Bronchial epithelial cell (primary cell): ENCODE measurements at regions not wholly inside any gene's neighbourhood (a gene's known extent, or its start where the extent isn't known, plus 50 kb on each side); places are given as distances from the start of the nearest gene placed in this dataset.
A peak's percentile ranks its signal among the peaks of the same experiment; 100 is the strongest.

ENCODE experiments used
- DNase-seq: peaks from one replicate; pipeline ENCODE4 v3.0.0-alpha.2; 2010; ENCODE audit warnings: low read depth
- FAIRE-seq: peaks from 2 replicates; lab custom pipeline; 2011; peaks lifted over from hg19 to GRCh38; lab: Jason Lieb, UNC
- H3K27me3 ChIP-seq: 2 replicates; pipeline ENCODE4 v1.5.1; 2011; ENCODE audit warnings: low read length; ENCODE audit not compliant: control insufficient read depth, insufficient read depth
- H3K36me3 ChIP-seq: 2 replicates; pipeline ENCODE4 v1.5.1; 2011; ENCODE audit warnings: low read length; ENCODE audit not compliant: control insufficient read depth, insufficient read depth
- H3K4me3 ChIP-seq: 2 replicates; pipeline ENCODE4 v1.5.1; 2011; ENCODE audit warnings: mild to moderate bottlenecking, low read depth, low read length, control low read depth
- TF ChIP-seq, protein P1 (sequence below): IDR thresholded peaks from 2 replicates; pipeline ENCODE4 v1.5.1; 2011; ENCODE audit warnings: mild to moderate bottlenecking, moderate library complexity, low read length, control low read depth, inconsistent platforms; ENCODE audit not compliant: insufficient read depth, severe bottlenecking

DNA sequence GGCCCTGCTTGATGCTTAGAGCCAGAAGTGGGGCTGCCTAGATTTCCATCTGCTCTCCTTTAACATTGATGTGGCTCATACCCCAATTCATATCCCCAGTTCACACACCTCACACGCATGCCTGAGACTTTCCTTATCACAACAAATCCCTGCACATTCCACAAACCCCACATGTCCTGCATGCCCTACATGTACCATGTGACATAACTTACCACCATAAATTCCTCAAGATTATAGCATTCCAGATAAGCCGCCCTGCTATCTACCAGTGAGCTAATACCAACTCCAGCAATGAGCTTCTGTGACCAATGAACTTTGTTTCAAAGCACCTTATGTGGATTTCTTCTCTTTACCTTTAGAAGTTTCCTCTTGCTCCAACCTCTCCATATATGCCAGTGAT is 104.7 kb upstream of the RAB11FIP2 start:
- Histone ChIP-seq H3K27me3 (no peaks in the 10 kb centered on the region), H3K36me3 (no peaks in the 10 kb centered on the region), H3K4me3 (no peak overlapping the region)
- DNase-seq (no peak), FAIRE-seq (no peak)
- TF ChIP-seq, protein P1, sequence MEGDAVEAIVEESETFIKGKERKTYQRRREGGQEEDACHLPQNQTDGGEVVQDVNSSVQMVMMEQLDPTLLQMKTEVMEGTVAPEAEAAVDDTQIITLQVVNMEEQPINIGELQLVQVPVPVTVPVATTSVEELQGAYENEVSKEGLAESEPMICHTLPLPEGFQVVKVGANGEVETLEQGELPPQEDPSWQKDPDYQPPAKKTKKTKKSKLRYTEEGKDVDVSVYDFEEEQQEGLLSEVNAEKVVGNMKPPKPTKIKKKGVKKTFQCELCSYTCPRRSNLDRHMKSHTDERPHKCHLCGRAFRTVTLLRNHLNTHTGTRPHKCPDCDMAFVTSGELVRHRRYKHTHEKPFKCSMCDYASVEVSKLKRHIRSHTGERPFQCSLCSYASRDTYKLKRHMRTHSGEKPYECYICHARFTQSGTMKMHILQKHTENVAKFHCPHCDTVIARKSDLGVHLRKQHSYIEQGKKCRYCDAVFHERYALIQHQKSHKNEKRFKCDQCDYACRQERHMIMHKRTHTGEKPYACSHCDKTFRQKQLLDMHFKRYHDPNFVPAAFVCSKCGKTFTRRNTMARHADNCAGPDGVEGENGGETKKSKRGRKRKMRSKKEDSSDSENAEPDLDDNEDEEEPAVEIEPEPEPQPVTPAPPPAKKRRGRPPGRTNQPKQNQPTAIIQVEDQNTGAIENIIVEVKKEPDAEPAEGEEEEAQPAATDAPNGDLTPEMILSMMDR = no peak

DNA sequence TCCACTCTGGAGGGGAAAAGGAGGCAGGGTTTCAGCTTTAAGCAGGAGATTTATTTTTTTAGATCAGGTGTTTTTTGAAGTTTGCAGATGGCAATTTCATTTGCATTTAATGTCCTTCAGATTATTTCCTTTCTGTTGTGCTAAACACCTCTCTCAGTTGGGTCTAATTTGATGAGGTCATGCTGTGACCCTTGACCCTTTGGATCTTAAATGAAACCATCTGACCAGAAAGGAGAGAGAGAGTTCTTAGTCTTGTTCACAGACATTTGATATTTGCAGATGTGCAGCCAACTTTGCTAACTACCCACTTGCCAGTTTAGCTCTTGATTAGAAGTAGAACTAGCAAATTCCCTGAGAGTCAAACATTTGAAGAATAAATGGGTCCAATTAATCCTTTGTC is 101.5 kb upstream of the RAB11FIP2 start:
- FAIRE-seq = peak; percentile 13
- TF ChIP-seq, protein P1 = no peak
- Histone ChIP-seq H3K4me3 (no peak overlapping the region), H3K27me3 (no peaks in the 10 kb centered on the region), H3K36me3 (no peaks in the 10 kb centered on the region)
- DNase-seq = no peak

DNA sequence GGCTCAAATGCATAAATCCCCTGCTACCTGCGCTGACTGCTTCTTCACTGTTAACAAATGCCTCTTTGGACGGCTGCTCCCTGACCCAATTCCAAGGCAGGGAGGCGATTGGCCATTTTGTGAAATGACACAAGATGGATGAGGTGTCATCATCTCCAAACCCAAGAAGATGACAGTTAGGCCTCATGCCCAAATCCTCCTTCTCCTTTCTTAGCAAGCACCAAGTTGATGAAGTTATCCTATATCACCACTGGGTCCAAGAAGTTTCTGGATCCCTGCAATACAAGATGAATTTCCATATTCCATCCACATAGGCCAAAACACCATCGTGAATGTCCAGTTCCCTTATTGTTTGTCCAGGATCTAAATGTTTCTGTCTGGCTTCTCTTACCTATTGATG is 98.5 kb upstream of the RAB11FIP2 start:
- Histone ChIP-seq H3K27me3 (no peaks in the 10 kb centered on the region), H3K36me3 (no peaks in the 10 kb centered on the region), H3K4me3 (no peak overlapping the region)
- DNase-seq (no peak), FAIRE-seq (no peak)
- TF ChIP-seq, protein P1 = no peak

DNA sequence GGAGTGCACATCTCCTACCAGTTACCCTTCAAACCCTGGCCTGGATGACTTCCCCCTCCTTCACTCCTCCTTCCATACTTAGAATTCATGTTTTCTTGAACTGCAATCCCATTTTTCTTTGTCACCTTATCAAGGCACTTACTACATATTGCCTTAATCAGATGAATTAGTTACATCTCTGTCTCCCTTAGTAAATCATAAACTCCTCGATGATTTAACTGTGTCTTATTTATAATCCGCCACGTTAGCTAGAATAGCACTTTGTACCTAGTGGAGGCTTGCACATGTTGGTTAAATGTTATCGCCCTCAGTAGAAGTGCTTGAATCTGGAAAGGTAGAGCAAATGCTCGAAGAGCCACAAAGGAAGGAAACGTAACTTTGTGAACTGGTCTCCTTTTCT is 94.7 kb upstream of the RAB11FIP2 start:
- TF ChIP-seq, protein P1 = no peak
- FAIRE-seq (no peak), DNase-seq (no peak)
- H3K27me3 ChIP-seq = no peaks in the 10 kb centered on the region
- H3K36me3 ChIP-seq = no peaks in the 10 kb centered on the region
- no peak overlapping the region for H3K4me3 ChIP-seq

DNA sequence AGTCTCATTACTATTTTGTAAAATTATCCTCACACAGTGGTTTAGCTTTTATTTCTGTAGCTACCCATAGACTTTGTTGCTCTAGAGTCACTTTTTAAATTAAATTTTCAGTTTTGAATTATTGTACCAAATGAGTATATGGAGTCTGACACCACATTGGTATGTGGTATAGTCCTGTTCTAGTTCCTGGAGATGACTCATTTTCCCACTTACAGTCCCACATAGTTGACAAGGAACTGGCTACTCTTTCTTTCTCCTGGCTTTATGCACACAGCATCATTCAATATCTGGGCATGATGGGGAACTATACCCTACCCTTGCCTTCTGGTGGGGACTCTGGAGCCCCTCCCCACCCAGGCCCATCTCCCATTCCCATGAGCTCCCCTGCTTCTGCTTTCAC is 92.6 kb upstream of the RAB11FIP2 start:
- DNase-seq = peak; percentile 56
- H3K27me3 ChIP-seq = no peaks in the 10 kb centered on the region
- no peak overlapping the region for H3K4me3 ChIP-seq
- TF ChIP-seq, protein P1 = no peak
- FAIRE-seq = no peak
- no peaks in the 10 kb centered on the region for H3K36me3 ChIP-seq

DNA sequence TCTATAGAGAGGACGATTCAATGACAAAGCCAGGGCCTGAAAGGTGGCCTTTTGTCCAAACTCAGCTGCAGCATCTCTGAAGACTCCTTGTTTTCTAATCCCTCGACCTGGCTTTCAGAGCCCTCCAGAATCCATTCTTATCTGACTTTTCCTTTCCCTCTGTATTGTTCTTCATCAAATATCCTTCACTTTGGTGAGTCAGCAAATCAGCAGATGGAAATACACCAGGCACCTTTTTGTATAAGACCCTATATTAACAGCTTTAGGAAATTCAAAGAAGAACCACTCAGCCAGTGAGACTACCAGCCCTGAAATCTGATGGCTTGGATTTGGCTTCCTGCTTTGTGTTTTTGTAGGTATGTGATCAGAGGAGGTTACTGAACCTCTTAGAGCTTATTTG is 81.9 kb upstream of the RAB11FIP2 start:
- FAIRE-seq (no peak), DNase-seq (no peak)
- H3K27me3 ChIP-seq = no peaks in the 10 kb centered on the region
- TF ChIP-seq, protein P1 = no peak
- H3K4me3 ChIP-seq = no peak overlapping the region
- H3K36me3 ChIP-seq = no peaks in the 10 kb centered on the region
